CD4-positive, alpha-beta T cell treated with Interferon alpha-2 for 1 hour (primary cell): ENCODE measurements at regions not wholly inside any gene's neighbourhood (a gene's known extent, or its start where the extent isn't known, plus 50 kb on each side); places are given as distances from the start of the nearest gene placed in this dataset.

Experiments
- DNase-seq, 2 donors: peaks; one replicate each; pipeline ENCODE4 v3.0.0-alpha.2; 2020 to 2022

GRCh38 chr13:65095161-65096082 lies 2134.7 kb downstream of the PCDH9 start:
- no peak for DNase-seq

- no peak for DNase-seq
Observed at GRCh38 chr13:65093357-65093756, 2136.8 kb downstream of the PCDH9 start.

DNA sequence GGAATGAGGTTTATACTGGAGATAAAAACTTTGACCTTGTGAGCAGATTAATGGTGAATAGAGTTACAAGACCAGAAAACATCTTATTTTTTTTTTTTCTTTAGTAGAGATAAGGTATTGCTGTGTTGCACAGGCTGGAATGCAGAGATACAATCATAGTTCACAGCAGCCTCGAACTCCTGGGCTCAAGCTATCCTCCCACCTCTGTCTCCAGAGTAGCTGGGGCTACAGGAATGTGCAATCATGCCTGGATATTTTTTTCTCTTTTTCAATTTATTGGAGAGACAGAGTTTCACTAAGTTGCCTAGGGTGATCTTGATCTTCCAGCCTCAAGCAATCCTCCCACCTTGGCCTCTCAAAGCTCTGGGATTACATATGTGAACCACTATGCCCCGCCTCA lies 2139.1 kb downstream of the PCDH9 start:
- DNase-seq, result no peak

DNA sequence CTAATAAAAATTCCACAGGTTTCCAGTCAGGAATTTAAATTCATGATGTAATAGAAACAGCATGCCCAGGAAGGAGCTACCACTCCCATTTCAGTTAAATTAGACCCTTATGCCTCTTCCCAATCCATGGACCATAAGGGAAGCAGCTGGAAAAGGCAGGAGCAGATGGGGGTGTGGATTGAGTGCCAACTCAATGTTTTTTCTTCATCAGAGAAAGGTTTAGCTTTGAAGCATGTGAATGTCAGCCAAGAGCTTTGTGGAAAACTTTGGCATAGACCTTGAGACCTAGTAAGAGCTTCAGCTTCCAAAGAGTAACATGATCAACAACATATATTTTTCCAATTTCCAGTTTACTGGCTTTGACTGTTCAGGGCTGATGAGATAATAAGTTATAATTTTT lies 2139.9 kb downstream of the PCDH9 start:
- DNase-seq, result no peak

- DNase-seq, result no peak
Observed at GRCh38 chr13:65088906-65089305, 2141.2 kb downstream of the PCDH9 start.

- DNase-seq, result no peak
Observed at GRCh38 chr13:65085977-65086376, 2144.2 kb downstream of the PCDH9 start.

- DNase-seq, result no peak
Observed at GRCh38 chr13:65074248-65074647, 2155.9 kb downstream of the PCDH9 start.

- DNase-seq, result no peak
Observed at GRCh38 chr13:65064967-65065366, 2165.2 kb downstream of the PCDH9 start.

DNA sequence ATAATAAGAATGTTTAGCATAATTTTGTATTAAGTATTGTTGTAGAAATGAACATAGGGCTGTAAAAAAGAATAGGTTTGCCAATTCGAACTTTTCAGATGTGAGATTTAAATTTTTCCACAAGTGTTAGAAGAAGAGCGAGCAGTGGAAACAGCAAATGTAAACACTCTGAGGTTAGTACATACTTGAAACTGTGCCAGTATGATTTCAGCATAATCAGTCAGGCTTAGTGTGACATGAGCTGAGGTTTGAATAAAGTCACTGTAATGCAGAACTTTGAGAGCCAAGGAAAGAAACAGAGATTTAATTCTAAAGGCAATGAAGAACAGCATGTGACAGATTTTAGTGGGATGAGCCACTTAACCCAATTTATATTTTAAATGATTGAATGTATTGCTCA lies 2166.4 kb downstream of the PCDH9 start:
- DNase-seq, result no peak

GRCh38 chr13:65057986-65058385 lies 2172.2 kb downstream of the PCDH9 start:
- DNase-seq, result no peak

DNA sequence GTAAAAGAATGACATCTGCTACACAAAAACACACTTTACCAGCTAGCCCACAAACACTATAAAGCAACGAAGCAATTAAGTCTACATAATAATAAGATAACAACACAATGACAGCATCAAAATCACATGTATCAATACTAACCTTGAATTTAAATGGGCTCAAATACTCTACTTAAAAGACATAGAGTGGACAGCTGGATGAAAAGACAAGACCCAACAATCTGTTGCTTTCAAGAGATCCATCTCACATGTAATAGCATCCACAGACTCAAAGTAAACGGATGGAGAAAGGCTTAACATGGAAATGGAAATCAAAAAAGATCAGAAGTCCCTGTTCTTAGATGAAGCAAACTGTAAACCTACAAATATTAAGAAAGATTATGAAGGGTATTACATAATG lies 2175.9 kb downstream of the PCDH9 start:
- no peak for DNase-seq

- no peak for DNase-seq
Observed at GRCh38 chr13:65036999-65037398, 2193.1 kb downstream of the PCDH9 start.

DNA sequence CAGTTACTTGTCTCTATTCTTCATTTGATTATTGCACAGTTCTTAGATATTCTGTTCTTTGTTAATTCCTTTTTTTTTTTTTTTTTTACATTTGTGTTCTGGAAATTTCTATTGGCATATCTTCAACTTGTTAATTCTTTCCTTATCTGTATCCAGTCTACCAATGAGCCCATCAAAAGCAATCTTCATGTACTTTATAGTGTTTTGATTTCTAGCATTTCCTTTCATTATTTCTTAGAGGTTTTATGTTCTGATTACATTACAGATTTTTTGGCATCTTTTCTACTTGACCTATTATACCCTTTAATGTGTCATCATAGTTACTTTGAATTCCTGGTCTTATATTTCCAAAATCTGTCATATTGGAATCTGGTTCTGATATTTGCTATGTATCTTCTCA lies 2194.8 kb downstream of the PCDH9 start:
- DNase-seq, result no peak

GRCh38 chr13:65034266-65034665 lies 2195.9 kb downstream of the PCDH9 start:
- DNase-seq, result no peak

DNA sequence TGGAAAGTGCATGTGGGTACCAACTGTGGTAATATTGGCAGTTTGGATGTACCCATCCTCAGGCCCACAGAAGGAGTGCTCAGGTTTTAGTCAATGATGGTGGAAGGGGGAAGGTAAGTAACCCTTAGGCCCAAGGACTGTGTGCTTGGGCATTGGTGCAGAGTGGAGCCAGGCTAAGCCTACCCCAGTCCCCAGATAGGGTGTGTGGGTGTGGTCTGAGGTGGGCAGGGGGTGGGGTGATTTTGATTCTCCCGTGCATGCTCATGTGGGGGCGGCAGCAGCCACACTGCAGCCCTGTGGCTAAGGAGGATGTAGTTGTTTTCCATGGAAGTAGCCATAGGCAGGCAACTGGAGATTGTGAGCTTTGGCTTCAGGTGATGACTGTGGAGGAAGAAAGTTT lies 2197.3 kb downstream of the PCDH9 start:
- DNase-seq, result no peak

DNA sequence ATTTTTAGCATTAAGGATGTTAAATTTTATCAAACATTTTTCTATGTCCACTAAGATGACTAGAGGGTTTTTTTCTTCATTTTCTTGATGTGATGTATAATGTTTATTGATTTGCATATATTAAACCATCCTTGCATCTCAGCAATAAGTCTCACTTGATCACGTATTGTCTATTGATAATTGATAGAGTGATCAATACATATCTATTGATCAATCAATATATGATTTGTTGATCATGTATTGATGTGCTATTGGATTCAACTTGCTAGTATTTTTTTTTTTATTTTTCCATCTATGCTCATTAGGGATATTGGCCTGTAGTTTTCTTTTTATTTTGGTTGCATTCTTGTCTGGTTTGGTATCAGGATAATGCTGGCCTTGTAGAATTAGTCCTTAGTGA lies 2202.0 kb downstream of the PCDH9 start:
- DNase-seq, result no peak

GRCh38 chr13:65026505-65026904 lies 2203.6 kb downstream of the PCDH9 start:
- DNase-seq, result no peak

GRCh38 chr13:65011378-65011777 lies 2218.8 kb downstream of the PCDH9 start:
- DNase-seq, result no peak

DNA sequence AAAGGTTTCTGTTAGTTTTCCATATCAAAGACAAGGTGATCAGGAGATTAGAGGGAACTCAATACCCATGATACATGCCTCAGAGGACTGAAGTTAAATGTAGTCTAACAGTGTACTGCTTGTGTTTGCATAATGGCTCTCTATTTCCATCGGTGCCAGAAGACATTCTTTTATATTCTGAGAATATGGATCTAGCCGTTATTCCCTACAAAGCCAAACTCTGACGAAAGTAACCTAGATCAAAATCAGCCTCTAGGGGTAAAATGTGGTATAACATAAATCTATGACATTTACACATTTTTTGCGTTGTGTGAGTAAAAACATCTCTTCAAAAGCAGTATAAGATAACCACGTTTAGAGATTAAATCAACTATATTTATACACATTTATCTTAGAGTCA lies 2232.7 kb downstream of the PCDH9 start:
- DNase-seq, result no peak

GRCh38 chr13:64993514-64994164 lies 2236.5 kb downstream of the PCDH9 start:
- DNase-seq, result no peak

- no peak for DNase-seq
Observed at GRCh38 chr13:64992314-64992713, 2237.8 kb downstream of the PCDH9 start.

- DNase-seq, result no peak
Observed at GRCh38 chr13:64985075-64985474, 2245.1 kb downstream of the PCDH9 start.

DNA sequence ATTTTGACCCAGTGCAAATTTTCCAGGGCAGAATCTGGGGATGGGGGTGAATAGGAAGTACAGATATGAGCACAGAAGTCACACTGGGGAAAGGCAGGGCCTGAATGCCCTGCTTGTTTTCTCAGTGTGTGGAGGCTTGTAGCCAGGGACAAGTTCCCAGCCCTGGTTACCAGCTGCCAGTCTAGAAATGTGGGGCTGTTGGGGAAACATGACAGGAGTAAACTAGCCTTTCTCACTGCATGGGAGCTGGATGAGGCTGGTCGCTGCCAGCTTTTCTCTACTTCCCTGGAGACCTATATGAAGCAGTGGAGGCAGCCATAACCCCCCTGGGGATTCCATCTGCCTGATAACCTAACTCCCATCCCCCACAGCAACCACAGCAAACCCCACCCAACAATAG lies 2267.7 kb downstream of the PCDH9 start:
- no peak for DNase-seq

DNA sequence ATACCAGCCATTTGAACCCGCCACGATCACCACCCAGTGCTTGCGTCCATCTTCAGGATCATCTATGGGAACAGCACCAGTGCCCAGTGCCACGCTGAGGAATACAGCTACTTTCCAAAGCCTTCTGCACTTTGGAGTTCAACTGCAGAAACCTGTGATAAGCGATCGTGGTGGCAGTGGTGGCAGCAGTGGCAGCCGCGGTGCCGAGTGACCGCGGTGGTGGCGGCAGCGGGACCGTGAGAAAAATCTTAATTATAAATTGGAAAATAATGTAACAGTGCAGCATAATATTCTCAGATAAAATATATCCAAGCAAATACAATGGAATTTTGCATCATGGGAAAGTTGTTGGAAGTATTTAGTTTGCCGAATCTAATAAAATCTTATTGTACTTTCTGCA lies 2270.9 kb downstream of the PCDH9 start:
- DNase-seq, result no peak

GRCh38 chr13:64958106-64958505 lies 2272.0 kb downstream of the PCDH9 start:
- DNase-seq, result no peak
